DND-41 (cell line): ENCODE measurements at regions not wholly inside any gene's neighbourhood (a gene's known extent, or its start where the extent isn't known, plus 50 kb on each side); places are given as distances from the start of the nearest gene placed in this dataset.
"Not testable (repeated sequence)": the region's sequence is repeated elsewhere in the genome, so short reads cannot be mapped to it uniquely, and the experiment has no call there.

ENCODE experiments used
- ATAC-seq: fragments of 200-7000 bp; cut with Tn5 transposase; 3 replicates; pipeline ENCODE4 v1.9.1; 2021; ENCODE audit warnings: low read depth; ENCODE audit not compliant: insufficient read depth
- DNase-seq: peaks from one replicate; pipeline ENCODE4 v3.0.0-alpha.2; 2020
- H2AFZ ChIP-seq: 2 replicates; pipeline ENCODE4 v1.6.0; 2012; ENCODE audit warnings: low read depth, low read length
- H3K27ac ChIP-seq: 2 replicates; pipeline ENCODE4 v1.5.1; 2012; ENCODE audit warnings: low read length, inconsistent platforms
- H3K27me3 ChIP-seq: fragments of 200-600 bp; sonication (generic); 2 replicates; pipeline ENCODE4 v1.6.0; 2012; ENCODE audit warnings: low read length, mild to moderate bottlenecking, inconsistent platforms; ENCODE audit not compliant: insufficient read depth, poor library complexity
- H3K36me3 ChIP-seq: 2 replicates; pipeline ENCODE4 v1.5.1; 2012; ENCODE audit warnings: low read length, inconsistent platforms; ENCODE audit not compliant: insufficient read depth
- H3K4me1 ChIP-seq: 2 replicates; pipeline ENCODE4 v1.5.1; 2012; ENCODE audit warnings: mild to moderate bottlenecking, low read length; ENCODE audit not compliant: insufficient read depth
- H3K4me2 ChIP-seq: 2 replicates; pipeline ENCODE4 v1.6.0; 2012; ENCODE audit warnings: mild to moderate bottlenecking, moderate library complexity, low read length, inconsistent platforms; ENCODE audit not compliant: insufficient read depth
- H3K4me3 ChIP-seq, 2 experiments: fragments of 200-600 bp in 1 of 2; shearing (Covaris generic) in 1 of 2; 2 replicates each; pipeline ENCODE4 v1.5.1; 2012 to 2016; ENCODE audit warnings: inconsistent platforms in 2 of 2, low read length in 2 of 2, mild to moderate bottlenecking in 2 of 2, low read depth in 1 of 2, moderate library complexity in 1 of 2
- H3K79me2 ChIP-seq: 2 replicates; pipeline ENCODE4 v1.6.0; 2012; ENCODE audit warnings: low read length, inconsistent platforms; ENCODE audit not compliant: insufficient read depth
- H3K9ac ChIP-seq: 2 replicates; pipeline ENCODE4 v1.6.0; 2012; ENCODE audit warnings: low read depth, mild to moderate bottlenecking, inconsistent platforms, low read length, moderate library complexity
- H3K9me3 ChIP-seq: 2 replicates; pipeline ENCODE4 v1.5.1; 2012; ENCODE audit warnings: low read length, moderate library complexity, mild to moderate bottlenecking, inconsistent platforms; ENCODE audit not compliant: insufficient read depth, severe bottlenecking
- H4K20me1 ChIP-seq: 2 replicates; pipeline ENCODE4 v1.6.0; 2012; ENCODE audit warnings: low read length; ENCODE audit not compliant: insufficient read depth
- EZH2 ChIP-seq: IDR thresholded peaks from 3 replicates; pipeline ENCODE4 v1.6.1; 2012; ENCODE audit warnings: borderline replicate concordance, low read depth, mild to moderate bottlenecking, moderate library complexity, low read length, inconsistent platforms; ENCODE audit not compliant: severe bottlenecking
- TF ChIP-seq, protein P1 (sequence below): IDR thresholded peaks from 2 replicates; pipeline ENCODE4 v1.5.1; 2012; ENCODE audit warnings: borderline replicate concordance, low read length, moderate library complexity, mild to moderate bottlenecking; ENCODE audit not compliant: poor library complexity, severe bottlenecking; ENCODE audit errors: extremely low read depth

DNA sequence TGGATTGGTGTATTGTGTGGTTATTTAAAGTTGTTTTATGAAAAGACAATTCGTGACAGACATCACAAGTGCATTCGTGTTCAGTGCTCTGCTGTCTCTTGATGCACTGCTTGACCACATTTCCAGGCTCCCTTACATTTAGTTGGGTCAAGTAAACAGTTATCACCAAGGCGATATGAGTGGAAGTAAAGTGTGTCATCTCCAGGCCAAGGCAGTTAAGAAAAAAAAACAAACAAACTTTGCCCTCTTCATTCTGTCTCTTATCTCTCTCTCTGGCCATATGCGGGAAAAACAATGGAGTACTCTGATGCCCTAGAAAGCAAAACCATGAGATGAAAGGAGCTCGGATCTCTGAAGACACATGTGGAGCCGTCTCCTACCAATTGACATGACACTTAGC is 131.1 kb downstream of the DSEL start:
- no peak overlapping the region for H3K9ac ChIP-seq
- no peaks in the 10 kb centered on the region for H3K4me1 ChIP-seq
- H3K79me2 ChIP-seq = no peaks in the 10 kb centered on the region
- TF ChIP-seq EZH2 = no peak
- TF ChIP-seq, protein P1, sequence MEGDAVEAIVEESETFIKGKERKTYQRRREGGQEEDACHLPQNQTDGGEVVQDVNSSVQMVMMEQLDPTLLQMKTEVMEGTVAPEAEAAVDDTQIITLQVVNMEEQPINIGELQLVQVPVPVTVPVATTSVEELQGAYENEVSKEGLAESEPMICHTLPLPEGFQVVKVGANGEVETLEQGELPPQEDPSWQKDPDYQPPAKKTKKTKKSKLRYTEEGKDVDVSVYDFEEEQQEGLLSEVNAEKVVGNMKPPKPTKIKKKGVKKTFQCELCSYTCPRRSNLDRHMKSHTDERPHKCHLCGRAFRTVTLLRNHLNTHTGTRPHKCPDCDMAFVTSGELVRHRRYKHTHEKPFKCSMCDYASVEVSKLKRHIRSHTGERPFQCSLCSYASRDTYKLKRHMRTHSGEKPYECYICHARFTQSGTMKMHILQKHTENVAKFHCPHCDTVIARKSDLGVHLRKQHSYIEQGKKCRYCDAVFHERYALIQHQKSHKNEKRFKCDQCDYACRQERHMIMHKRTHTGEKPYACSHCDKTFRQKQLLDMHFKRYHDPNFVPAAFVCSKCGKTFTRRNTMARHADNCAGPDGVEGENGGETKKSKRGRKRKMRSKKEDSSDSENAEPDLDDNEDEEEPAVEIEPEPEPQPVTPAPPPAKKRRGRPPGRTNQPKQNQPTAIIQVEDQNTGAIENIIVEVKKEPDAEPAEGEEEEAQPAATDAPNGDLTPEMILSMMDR = no peak
- no peak overlapping the region for H2AFZ ChIP-seq
- no peak overlapping the region for H3K4me2 ChIP-seq
- H4K20me1 ChIP-seq = no peaks in the 10 kb centered on the region
- no peaks in the 10 kb centered on the region for H3K27me3 ChIP-seq
- no peaks in the 10 kb centered on the region for H3K9me3 ChIP-seq
- H3K36me3 ChIP-seq = no peaks in the 10 kb centered on the region
- ATAC-seq (no peak), DNase-seq (no peak)
- no peak overlapping the region for H3K27ac ChIP-seq
- no peak overlapping the region for H3K4me3 ChIP-seq

DNA sequence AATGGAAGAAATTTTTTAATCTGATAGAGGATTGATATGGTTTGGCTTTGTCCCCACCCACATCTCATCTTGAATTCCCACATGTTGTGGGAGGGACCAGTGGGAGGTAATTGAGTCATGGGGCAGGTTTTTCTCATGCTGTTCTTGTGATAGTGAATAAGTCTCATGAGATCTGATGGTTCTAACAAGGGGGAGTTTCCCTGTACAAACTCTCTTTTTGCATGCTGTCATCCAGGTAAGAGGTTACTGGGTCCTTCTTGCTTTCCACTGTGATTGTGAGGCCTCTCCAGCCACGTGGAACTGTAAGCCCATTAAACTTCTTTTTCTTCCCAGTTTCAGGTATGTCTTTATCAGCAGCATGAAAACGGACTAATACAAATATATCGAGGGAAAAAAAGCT is 132.5 kb downstream of the DSEL start:
- not testable (repeated sequence) for H3K4me3 ChIP-seq, H3K79me2 ChIP-seq, DNase-seq, H3K27me3 ChIP-seq, H3K4me1 ChIP-seq, H3K36me3 ChIP-seq, H4K20me1 ChIP-seq, H3K27ac ChIP-seq, ATAC-seq, H3K9ac ChIP-seq, H3K9me3 ChIP-seq, H3K4me2 ChIP-seq, H2AFZ ChIP-seq

- H3K4me3 ChIP-seq = no peak overlapping the region
- H3K36me3 ChIP-seq = no peaks in the 10 kb centered on the region
- no peak overlapping the region for H3K4me2 ChIP-seq
- H4K20me1 ChIP-seq = no peaks in the 10 kb centered on the region
- no peak for DNase-seq
- no peak overlapping the region for H3K27ac ChIP-seq
- H3K27me3 ChIP-seq = no peaks in the 10 kb centered on the region
- TF ChIP-seq EZH2 = no peak
- TF ChIP-seq, protein P1 = no peak
- H2AFZ ChIP-seq = no peak overlapping the region
- no peaks in the 10 kb centered on the region for H3K79me2 ChIP-seq
- no peaks in the 10 kb centered on the region for H3K4me1 ChIP-seq
- no peak for ATAC-seq
- no peak overlapping the region for H3K9ac ChIP-seq
- no peaks in the 10 kb centered on the region for H3K9me3 ChIP-seq
Observed at GRCh38 chr18:67381608-67382150, 134.8 kb downstream of the DSEL start.

DNA sequence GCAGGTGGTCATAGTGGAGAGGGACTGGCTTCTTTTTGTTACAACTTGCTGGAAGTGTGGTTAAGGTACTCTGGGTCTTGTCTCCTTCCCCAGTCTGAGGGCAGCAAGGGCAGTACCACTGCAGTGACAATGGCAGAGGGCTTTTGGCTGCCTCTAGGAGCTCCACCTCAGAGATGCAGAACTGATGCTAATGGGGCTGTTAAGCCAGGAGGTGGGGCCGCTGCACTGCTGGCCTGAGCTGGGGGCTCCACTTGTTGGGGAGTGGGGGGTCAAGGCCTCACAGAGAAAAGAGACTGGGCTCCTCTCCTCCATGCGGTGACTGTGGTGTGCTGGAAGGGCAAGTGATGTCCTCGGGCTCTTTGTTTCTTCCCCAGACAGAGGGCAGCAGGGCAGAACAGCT is 135.7 kb downstream of the DSEL start:
- Histone ChIP-seq H3K79me2 (no peaks in the 10 kb centered on the region), H3K4me2 (no peak overlapping the region), H3K9me3 (no peaks in the 10 kb centered on the region), H3K4me3 (no peak overlapping the region), H3K27ac (no peak overlapping the region), H3K9ac (no peak overlapping the region), H2AFZ (no peak overlapping the region), H3K36me3 (no peaks in the 10 kb centered on the region), H4K20me1 (no peaks in the 10 kb centered on the region), H3K4me1 (no peaks in the 10 kb centered on the region), H3K27me3 (no peaks in the 10 kb centered on the region)
- ATAC-seq (no peak), DNase-seq (no peak)
- TF ChIP-seq, protein P1 = no peak
- TF ChIP-seq EZH2 = no peak
